ENCODE measurements at regions not wholly inside any gene's neighbourhood (a gene's known extent, or its start where the extent isn't known, plus 50 kb on each side); places are given as distances from the start of the nearest gene placed in this dataset.

DNA sequence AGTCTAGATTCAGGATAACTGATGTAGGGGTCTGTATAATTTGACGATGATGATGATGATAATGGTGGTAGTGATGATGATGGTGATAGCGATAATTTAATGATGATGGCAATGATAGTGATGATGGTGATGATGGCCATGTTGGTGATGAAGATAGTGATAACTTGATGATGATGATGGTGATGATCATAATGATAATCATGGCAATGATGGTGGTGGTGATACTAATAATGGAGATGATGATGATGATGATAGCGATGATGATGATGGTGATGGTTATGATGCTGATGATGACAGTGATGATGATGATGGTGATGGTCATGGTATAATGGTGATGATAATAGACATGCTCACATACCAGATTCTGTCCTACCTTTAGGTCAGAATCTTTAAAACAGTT, 66.2 kb upstream of the SEZ6L start:
- 0% methylated on average over 3 of the region's 3 CpGs for WGBS (ENCODE audit: insufficient coverage, low coverage, missing lambda C conversion rate)
- DNase-seq (ENCODE audit: extremely low read depth in 1 of 4, low spot score in 3 of 4) (no peak), FAIRE-seq (no peak), ATAC-seq (no peak)
- no peaks in the 10 kb centered on the region for H4K20me1 ChIP-seq (replicated peaks; ENCODE audit: control insufficient read depth, insufficient read depth, low read length)
- no peak overlapping the region for H3K9ac ChIP-seq (ENCODE audit: insufficient read depth in 1 of 2, low read depth in 2 of 2, low read length in 2 of 2)
- CTCF ChIA-PET (ENCODE audit: low intra/inter-chr PET ratio), result no interaction called here
- intact Hi-C loops (cut with micrococcal nuclease), result no loop called here
- H3K9me1 ChIP-seq (ENCODE audit: control insufficient read depth, insufficient read depth, low read length), result no peaks in the 10 kb centered on the region
- no peak overlapping the region for H2AFZ ChIP-seq (ENCODE audit: low read depth, low read length)
- POLR2A ChIA-PET, result no interaction called here
- H3K36me3 ChIP-seq (ENCODE audit: control insufficient read depth, insufficient read depth, low read length), result no peaks in the 10 kb centered on the region
- H3K4me2 ChIP-seq (ENCODE audit: insufficient read depth, low read length), result no peak overlapping the region
- TF ChIP-seq, protein P1, sequence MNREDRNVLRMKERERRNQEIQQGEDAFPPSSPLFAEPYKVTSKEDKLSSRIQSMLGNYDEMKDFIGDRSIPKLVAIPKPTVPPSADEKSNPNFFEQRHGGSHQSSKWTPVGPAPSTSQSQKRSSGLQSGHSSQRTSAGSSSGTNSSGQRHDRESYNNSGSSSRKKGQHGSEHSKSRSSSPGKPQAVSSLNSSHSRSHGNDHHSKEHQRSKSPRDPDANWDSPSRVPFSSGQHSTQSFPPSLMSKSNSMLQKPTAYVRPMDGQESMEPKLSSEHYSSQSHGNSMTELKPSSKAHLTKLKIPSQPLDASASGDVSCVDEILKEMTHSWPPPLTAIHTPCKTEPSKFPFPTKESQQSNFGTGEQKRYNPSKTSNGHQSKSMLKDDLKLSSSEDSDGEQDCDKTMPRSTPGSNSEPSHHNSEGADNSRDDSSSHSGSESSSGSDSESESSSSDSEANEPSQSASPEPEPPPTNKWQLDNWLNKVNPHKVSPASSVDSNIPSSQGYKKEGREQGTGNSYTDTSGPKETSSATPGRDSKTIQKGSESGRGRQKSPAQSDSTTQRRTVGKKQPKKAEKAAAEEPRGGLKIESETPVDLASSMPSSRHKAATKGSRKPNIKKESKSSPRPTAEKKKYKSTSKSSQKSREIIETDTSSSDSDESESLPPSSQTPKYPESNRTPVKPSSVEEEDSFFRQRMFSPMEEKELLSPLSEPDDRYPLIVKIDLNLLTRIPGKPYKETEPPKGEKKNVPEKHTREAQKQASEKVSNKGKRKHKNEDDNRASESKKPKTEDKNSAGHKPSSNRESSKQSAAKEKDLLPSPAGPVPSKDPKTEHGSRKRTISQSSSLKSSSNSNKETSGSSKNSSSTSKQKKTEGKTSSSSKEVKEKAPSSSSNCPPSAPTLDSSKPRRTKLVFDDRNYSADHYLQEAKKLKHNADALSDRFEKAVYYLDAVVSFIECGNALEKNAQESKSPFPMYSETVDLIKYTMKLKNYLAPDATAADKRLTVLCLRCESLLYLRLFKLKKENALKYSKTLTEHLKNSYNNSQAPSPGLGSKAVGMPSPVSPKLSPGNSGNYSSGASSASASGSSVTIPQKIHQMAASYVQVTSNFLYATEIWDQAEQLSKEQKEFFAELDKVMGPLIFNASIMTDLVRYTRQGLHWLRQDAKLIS (CRISPR knock-in tag; IDR thresholded peaks at IDR 0.05), result no peak
- TF ChIP-seq ATF7 (IDR thresholded peaks at IDR 0.05) (no peak), ZKSCAN1 (IDR thresholded peaks at IDR 0.05; ENCODE audit: low read depth, low read length) (no peak)
- no peaks in the 10 kb centered on the region for H3K4me1 ChIP-seq (replicated peaks in 1 of 2; ENCODE audit: control insufficient read depth in 2 of 2, insufficient read depth in 2 of 2, low read length in 2 of 2)
- no peaks in the 10 kb centered on the region for H3K27me3 ChIP-seq (ENCODE audit: control insufficient read depth in 2 of 2, insufficient read depth in 2 of 2, low read length in 2 of 2)
- H3K27ac ChIP-seq (ENCODE audit: extremely low read depth, low read depth, low read length), result no peak overlapping the region
- BruUV-seq (replicated peaks), result no TSS peak
- in situ Hi-C loops (cut with MboI), result no loop called here
- H3K9me3 ChIP-seq (replicated peaks; ENCODE audit: control insufficient read depth, insufficient read depth, low read depth, low read length), result no peaks in the 10 kb centered on the region
- no peaks in the 10 kb centered on the region for H3K79me2 ChIP-seq (ENCODE audit: control insufficient read depth, insufficient read depth, low read length)
- H3K4me3 ChIP-seq, result no peak overlapping the region

DNA sequence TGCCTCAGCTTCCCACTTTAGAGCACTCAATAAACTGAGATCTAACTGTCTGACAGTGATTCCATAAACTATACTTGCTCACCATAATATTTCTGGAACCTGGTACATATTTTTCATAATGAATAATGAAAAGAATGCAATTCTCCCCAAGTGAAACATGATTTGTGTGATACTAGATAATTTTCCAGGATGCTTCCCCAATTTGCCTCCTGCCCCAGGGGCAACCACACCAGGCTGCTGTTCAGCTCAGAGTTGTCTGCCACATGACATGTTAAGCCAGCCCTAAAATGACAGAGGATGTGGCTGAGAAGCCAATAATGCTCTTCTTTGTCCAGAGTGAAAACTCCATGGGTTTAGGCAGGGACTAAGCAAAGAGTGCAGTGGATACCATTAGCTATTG, 62.9 kb upstream of the SEZ6L start:
- Histone ChIP-seq H3K4me1 (replicated peaks in 1 of 2; ENCODE audit: control insufficient read depth in 2 of 2, insufficient read depth in 2 of 2, low read length in 2 of 2) (no peaks in the 10 kb centered on the region), H3K9ac (ENCODE audit: insufficient read depth in 1 of 2, low read depth in 2 of 2, low read length in 2 of 2) (no peak overlapping the region), H3K9me3 (replicated peaks; ENCODE audit: control insufficient read depth, insufficient read depth, low read depth, low read length) (no peaks in the 10 kb centered on the region), H3K36me3 (ENCODE audit: control insufficient read depth, insufficient read depth, low read length) (no peaks in the 10 kb centered on the region), H3K9me1 (ENCODE audit: control insufficient read depth, insufficient read depth, low read length) (no peaks in the 10 kb centered on the region), H3K4me2 (ENCODE audit: insufficient read depth, low read length) (no peak overlapping the region), H3K79me2 (ENCODE audit: control insufficient read depth, insufficient read depth, low read length) (no peaks in the 10 kb centered on the region), H3K4me3 (no peak overlapping the region), H4K20me1 (replicated peaks; ENCODE audit: control insufficient read depth, insufficient read depth, low read length) (no peaks in the 10 kb centered on the region), H3K27me3 (ENCODE audit: control insufficient read depth in 2 of 2, insufficient read depth in 2 of 2, low read length in 2 of 2) (no peaks in the 10 kb centered on the region), H2AFZ (ENCODE audit: low read depth, low read length) (no peak overlapping the region), H3K27ac (ENCODE audit: extremely low read depth, low read depth, low read length) (no peak overlapping the region)
- BruUV-seq (replicated peaks), result no TSS peak
- no peak for DNase-seq (ENCODE audit: extremely low read depth in 1 of 4, low spot score in 3 of 4)
- ChIA-PET POLR2A (interaction anchor here (0.6 kb wide), 1 partner anchor 568 kb away, joined by 3 read pairs; no protein-coding TSS in a partner anchor), CTCF (ENCODE audit: low intra/inter-chr PET ratio) (no interaction called here)
- in situ Hi-C loops (cut with MboI), result no loop called here
- no peak for ATAC-seq
- no peak for FAIRE-seq
- intact Hi-C loops (cut with micrococcal nuclease), result no loop called here
- TF ChIP-seq, protein P2, sequence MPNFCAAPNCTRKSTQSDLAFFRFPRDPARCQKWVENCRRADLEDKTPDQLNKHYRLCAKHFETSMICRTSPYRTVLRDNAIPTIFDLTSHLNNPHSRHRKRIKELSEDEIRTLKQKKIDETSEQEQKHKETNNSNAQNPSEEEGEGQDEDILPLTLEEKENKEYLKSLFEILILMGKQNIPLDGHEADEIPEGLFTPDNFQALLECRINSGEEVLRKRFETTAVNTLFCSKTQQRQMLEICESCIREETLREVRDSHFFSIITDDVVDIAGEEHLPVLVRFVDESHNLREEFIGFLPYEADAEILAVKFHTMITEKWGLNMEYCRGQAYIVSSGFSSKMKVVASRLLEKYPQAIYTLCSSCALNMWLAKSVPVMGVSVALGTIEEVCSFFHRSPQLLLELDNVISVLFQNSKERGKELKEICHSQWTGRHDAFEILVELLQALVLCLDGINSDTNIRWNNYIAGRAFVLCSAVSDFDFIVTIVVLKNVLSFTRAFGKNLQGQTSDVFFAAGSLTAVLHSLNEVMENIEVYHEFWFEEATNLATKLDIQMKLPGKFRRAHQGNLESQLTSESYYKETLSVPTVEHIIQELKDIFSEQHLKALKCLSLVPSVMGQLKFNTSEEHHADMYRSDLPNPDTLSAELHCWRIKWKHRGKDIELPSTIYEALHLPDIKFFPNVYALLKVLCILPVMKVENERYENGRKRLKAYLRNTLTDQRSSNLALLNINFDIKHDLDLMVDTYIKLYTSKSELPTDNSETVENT (CRISPR knock-in tag; IDR thresholded peaks at IDR 0.05), result no peak
- TF ChIP-seq, protein P3, sequence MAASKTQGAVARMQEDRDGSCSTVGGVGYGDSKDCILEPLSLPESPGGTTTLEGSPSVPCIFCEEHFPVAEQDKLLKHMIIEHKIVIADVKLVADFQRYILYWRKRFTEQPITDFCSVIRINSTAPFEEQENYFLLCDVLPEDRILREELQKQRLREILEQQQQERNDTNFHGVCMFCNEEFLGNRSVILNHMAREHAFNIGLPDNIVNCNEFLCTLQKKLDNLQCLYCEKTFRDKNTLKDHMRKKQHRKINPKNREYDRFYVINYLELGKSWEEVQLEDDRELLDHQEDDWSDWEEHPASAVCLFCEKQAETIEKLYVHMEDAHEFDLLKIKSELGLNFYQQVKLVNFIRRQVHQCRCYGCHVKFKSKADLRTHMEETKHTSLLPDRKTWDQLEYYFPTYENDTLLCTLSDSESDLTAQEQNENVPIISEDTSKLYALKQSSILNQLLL (CRISPR knock-in tag; IDR thresholded peaks at IDR 0.05; ENCODE audit: borderline replicate concordance), result no peak
- TF ChIP-seq SOX6 (IDR thresholded peaks at IDR 0.05) (no peak), DDX20 (tag; IDR thresholded peaks at IDR 0.05; ENCODE audit: low read depth) (no peak), TAL1 (IDR thresholded peaks at IDR 0.05) (no peak), CBX5 (IDR thresholded peaks at IDR 0.05; ENCODE audit: borderline replicate concordance, low read depth) (no peak), RBM17 (IDR thresholded peaks at IDR 0.05; ENCODE audit: borderline replicate concordance, low read depth, low read length) (no peak)
